Activated B cell treated with CpG ODN at 0.5 μM for 24 hours (primary cell): ENCODE measurements at regions not wholly inside any gene's neighbourhood (a gene's known extent, or its start where the extent isn't known, plus 50 kb on each side); places are given as distances from the start of the nearest gene placed in this dataset.

Experiments
- ATAC-seq: fragments of 200-7000 bp; cut with Tn5 transposase; one replicate; pipeline ENCODE4 v1.10.0; 2021; ENCODE audit warnings: low read depth, mild to moderate bottlenecking, moderate library complexity
- CTCF ChIA-PET: fragments of 350-600 bp; sonication (Branson Sonifier 250); formaldehyde crosslinking; loops from one replicate; lab custom pipeline; 2021; ENCODE audit warnings: antibody characterized with exemption; lab: Charles Lee
- POLR2A ChIA-PET: fragments of 350-600 bp; sonication (Branson Sonifier 250); formaldehyde crosslinking; loops from one replicate; lab custom pipeline; 2021; ENCODE audit warnings: antibody characterized with exemption; lab: Charles Lee
- DNase-seq: peaks from one replicate; pipeline ENCODE4 v3.0.0; 2022
- H3K27ac Mint-ChIP-seq: one replicate; pipeline ENCODE4 v1.8.0; 2020; ENCODE audit warnings: mixed read lengths
- H3K27me3 Mint-ChIP-seq: one replicate; pipeline ENCODE4 v1.8.0; 2021; ENCODE audit warnings: mixed read lengths
- H3K36me3 Mint-ChIP-seq: one replicate; pipeline ENCODE4 v1.8.0; 2021; ENCODE audit warnings: low read depth, mixed read lengths
- H3K4me1 Mint-ChIP-seq: one replicate; pipeline ENCODE4 v1.8.0; 2021; ENCODE audit warnings: mixed read lengths
- H3K4me3 Mint-ChIP-seq: one replicate; pipeline ENCODE4 v1.8.0; 2020; ENCODE audit warnings: mild to moderate bottlenecking, mixed read lengths
- H3K9me3 Mint-ChIP-seq: one replicate; pipeline ENCODE4 v1.8.0; 2020; ENCODE audit warnings: mixed read lengths
- CTCF ChIP-seq: fragments of 200-600 bp; IDR thresholded peaks from one replicate; pipeline ENCODE4 v1.8.0; 2022; ENCODE audit warnings: antibody characterized with exemption, mild to moderate bottlenecking
- intact Hi-C: fragments of 100-400 bp; cut with micrococcal nuclease; formaldehyde crosslinking; loops from one replicate; pipeline ENCODE4 v1.15.1; 2024

DNA sequence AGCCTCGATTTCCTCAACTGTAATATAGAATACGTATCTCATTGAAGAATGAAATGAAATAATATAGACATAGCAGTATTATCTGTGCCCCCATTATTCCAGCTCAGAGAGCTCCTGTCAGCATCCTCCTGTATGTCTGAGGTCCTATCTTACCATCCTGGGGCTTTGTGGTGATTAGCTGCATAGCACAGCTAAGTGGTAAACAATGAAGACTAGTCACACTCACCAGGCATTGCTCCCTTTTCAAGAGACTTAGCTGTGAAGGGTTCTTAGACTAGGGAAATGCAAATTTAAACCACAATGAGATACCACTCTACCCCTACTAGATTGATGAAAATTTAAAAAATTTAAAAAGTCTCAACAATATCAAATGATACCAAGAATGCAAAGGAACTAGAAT is 172.9 kb downstream of the SLC39A8 start:
- Mint-ChIP-seq H3K9me3 (no peaks in the 10 kb centered on the region), H3K27ac (no peak overlapping the region), H3K36me3 (no peaks in the 10 kb centered on the region), H3K4me3 (no peak overlapping the region), H3K27me3 (no peaks in the 10 kb centered on the region), H3K4me1 (no peaks in the 10 kb centered on the region)
- DNase-seq (no peak), ATAC-seq (no peak)
- TF ChIP-seq CTCF, result no peak
- CTCF ChIA-PET, result no interaction called here
- intact Hi-C loops, result no loop called here
- POLR2A ChIA-PET, result no interaction called here

GRCh38 chr4:102170910-102171309 is 174.4 kb downstream of the SLC39A8 start:
- intact Hi-C loops, result no loop called here
- H3K27me3 Mint-ChIP-seq, result no peaks in the 10 kb centered on the region
- CTCF ChIA-PET, result no interaction called here
- H3K4me1 Mint-ChIP-seq, result no peaks in the 10 kb centered on the region
- ATAC-seq (no peak), DNase-seq (no peak)
- no peak overlapping the region for H3K27ac Mint-ChIP-seq
- POLR2A ChIA-PET, result no interaction called here
- H3K9me3 Mint-ChIP-seq, result no peaks in the 10 kb centered on the region
- TF ChIP-seq CTCF, result no peak
- H3K4me3 Mint-ChIP-seq, result no peak overlapping the region
- no peaks in the 10 kb centered on the region for H3K36me3 Mint-ChIP-seq

- H3K4me3 Mint-ChIP-seq, result no peak overlapping the region
- no peak for DNase-seq
- no peaks in the 10 kb centered on the region for H3K4me1 Mint-ChIP-seq
- ATAC-seq, result no peak
- no peaks in the 10 kb centered on the region for H3K27me3 Mint-ChIP-seq
- TF ChIP-seq CTCF, result no peak
- H3K36me3 Mint-ChIP-seq, result no peaks in the 10 kb centered on the region
- H3K9me3 Mint-ChIP-seq, result no peaks in the 10 kb centered on the region
- intact Hi-C loops, result no loop called here
- POLR2A ChIA-PET, result no interaction called here
- CTCF ChIA-PET, result interaction anchor here (0.6 kb wide), 1 partner anchor 1164 kb away, joined by 3 read pairs; no protein-coding TSS in a partner anchor
- no peak overlapping the region for H3K27ac Mint-ChIP-seq
Observed at GRCh38 chr4:102169345-102169744, 175.9 kb downstream of the SLC39A8 start.

GRCh38 chr4:102168580-102168979 is 176.7 kb downstream of the SLC39A8 start:
- no peak overlapping the region for H3K4me3 Mint-ChIP-seq
- DNase-seq (no peak), ATAC-seq (no peak)
- H3K27ac Mint-ChIP-seq, result no peak overlapping the region
- no peak for TF ChIP-seq CTCF
- intact Hi-C loops, result no loop called here
- H3K27me3 Mint-ChIP-seq, result no peaks in the 10 kb centered on the region
- ChIA-PET CTCF (no interaction called here), POLR2A (no interaction called here)
- no peaks in the 10 kb centered on the region for H3K9me3 Mint-ChIP-seq
- no peaks in the 10 kb centered on the region for H3K36me3 Mint-ChIP-seq
- no peaks in the 10 kb centered on the region for H3K4me1 Mint-ChIP-seq

DNA sequence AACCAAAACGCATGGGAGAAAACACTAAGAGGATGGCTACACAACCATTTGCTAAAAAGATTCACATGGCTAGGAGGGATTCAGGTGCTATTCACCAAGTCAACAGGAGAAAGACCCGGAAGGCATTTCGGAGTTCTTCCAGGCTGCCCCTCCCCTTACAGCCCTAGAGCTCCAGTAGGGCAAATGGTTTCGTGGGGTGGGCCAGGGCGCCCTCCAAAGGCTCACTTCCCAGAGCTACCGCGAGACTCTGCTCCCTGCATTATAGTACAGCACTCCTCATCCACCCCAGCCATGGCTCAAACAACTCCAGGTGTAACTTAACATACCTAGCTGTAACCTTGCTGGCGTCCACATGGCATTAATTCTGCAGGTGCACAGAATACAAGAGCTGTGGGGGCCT is 179.7 kb downstream of the SLC39A8 start:
- ChIA-PET POLR2A (no interaction called here), CTCF (no interaction called here)
- ATAC-seq (no peak), DNase-seq (no peak)
- intact Hi-C loops, result no loop called here
- Mint-ChIP-seq H3K4me1 (no peaks in the 10 kb centered on the region), H3K27me3 (no peaks in the 10 kb centered on the region), H3K9me3 (no peaks in the 10 kb centered on the region), H3K36me3 (no peaks in the 10 kb centered on the region), H3K4me3 (no peak overlapping the region), H3K27ac (no peak overlapping the region)
- no peak for TF ChIP-seq CTCF
